ENCODE measurements at regions not wholly inside any gene's neighbourhood (a gene's known extent, or its start where the extent isn't known, plus 50 kb on each side); places are given as distances from the start of the nearest gene placed in this dataset.

DNA sequence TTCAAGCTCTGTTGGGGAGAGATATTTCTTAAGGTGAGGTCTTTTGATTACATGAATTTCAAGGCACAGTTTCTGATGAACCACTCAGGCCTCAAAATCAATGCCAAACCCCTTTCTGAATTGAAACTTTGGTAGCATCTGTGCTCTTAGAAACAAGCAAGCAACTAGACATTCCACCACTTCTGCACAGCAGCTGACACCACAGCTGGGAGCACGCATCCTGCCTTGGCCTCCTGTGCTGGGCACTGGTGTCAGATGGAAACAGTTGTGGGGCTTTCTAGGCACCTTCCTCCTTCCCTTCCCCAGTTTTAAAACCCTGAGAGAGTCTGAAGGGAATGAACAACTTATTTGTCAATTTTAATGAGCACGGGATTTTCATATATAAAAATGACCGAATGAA lies 360.2 kb downstream of the ADGRL2 start:
- H3K27me3 ChIP-seq = no peaks in the 10 kb centered on the region
- H3K9me3 ChIP-seq = no peaks in the 10 kb centered on the region
- ATAC-seq = no peak
- TF ChIP-seq, protein P1, sequence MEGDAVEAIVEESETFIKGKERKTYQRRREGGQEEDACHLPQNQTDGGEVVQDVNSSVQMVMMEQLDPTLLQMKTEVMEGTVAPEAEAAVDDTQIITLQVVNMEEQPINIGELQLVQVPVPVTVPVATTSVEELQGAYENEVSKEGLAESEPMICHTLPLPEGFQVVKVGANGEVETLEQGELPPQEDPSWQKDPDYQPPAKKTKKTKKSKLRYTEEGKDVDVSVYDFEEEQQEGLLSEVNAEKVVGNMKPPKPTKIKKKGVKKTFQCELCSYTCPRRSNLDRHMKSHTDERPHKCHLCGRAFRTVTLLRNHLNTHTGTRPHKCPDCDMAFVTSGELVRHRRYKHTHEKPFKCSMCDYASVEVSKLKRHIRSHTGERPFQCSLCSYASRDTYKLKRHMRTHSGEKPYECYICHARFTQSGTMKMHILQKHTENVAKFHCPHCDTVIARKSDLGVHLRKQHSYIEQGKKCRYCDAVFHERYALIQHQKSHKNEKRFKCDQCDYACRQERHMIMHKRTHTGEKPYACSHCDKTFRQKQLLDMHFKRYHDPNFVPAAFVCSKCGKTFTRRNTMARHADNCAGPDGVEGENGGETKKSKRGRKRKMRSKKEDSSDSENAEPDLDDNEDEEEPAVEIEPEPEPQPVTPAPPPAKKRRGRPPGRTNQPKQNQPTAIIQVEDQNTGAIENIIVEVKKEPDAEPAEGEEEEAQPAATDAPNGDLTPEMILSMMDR (IDR thresholded peaks at IDR 0.05) = no peak
- TF ChIP-seq POLR2A (IDR thresholded peaks at IDR 0.05) = no peak
- TF ChIP-seq EP300 (IDR thresholded peaks at IDR 0.05) = no peak
- TF ChIP-seq POLR2AphosphoS5 (IDR thresholded peaks at IDR 0.05) = no peak
- H3K4me1 ChIP-seq = peaks cover 0 to 26% (median 11%) of the 10 kb centered on the region in 3 donors
- no peak overlapping the region for H3K27ac ChIP-seq
- no peaks in the 10 kb centered on the region for H3K36me3 ChIP-seq
- WGBS, 2 donors (ENCODE audit: low coverage in 1 of 2) = 76 to 83% methylated on average over 2 to 3 of the region's 3 CpGs
- no peak overlapping the region for H3K4me3 ChIP-seq

DNA sequence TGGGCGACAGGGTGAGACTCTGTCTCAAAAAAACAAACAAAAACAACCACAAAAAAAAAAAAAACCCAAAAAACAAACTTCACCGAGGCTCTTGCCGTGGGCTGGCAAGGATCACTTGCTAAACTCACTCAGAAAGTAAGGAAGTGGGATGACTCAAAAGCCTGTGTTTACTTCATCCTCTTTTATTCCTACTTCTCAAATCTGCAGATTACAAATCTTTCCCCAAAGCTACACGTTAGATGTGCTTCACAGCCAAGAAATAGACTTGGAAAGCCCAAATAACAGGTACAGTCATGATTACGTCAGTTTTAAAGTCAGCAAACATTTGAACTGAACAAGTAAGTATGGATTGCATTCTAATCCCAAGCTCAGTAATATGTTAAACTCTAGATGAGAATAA lies 359.3 kb downstream of the ADGRL2 start:
- Histone ChIP-seq H3K36me3 (no peaks in the 10 kb centered on the region), H3K27me3 (no peaks in the 10 kb centered on the region), H3K27ac (no peak overlapping the region), H3K4me1 (peaks cover 0 to 26% (median 11%) of the 10 kb centered on the region in 3 donors), H3K4me3 (no peak overlapping the region), H3K9me3 (no peaks in the 10 kb centered on the region)
- ATAC-seq = no peak
- no peak for TF ChIP-seq POLR2A (IDR thresholded peaks at IDR 0.05)
- TF ChIP-seq POLR2AphosphoS5 (IDR thresholded peaks at IDR 0.05) = peak; percentile 23
- no peak for TF ChIP-seq EP300 (IDR thresholded peaks at IDR 0.05)
- 46 to 59% methylated on average over 4 to 5 of the region's 5 CpGs for WGBS, 2 donors (ENCODE audit: low coverage in 1 of 2)

DNA sequence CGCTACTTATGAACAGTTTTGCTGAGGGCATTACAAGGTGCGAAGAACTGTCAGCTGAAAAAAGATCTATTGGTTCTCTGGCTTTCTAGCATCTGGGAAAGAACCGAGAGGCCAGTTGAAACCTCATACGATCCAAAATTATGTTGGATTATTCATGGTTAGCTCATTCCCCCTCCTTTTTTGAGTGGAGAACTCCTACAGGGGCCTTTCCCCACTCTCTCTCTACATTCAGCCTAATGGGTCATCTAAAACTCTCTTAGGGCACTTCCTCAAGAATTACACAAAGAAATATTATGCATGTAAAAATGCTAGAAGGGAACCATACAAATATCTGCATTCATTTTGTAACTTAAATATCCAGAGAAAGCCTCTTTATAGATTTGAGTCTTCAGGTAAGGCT lies 358.2 kb downstream of the ADGRL2 start:
- 87 to 100% methylated on average over 4 of the region's 4 CpGs for WGBS, 2 donors (ENCODE audit: low coverage in 1 of 2)

DNA sequence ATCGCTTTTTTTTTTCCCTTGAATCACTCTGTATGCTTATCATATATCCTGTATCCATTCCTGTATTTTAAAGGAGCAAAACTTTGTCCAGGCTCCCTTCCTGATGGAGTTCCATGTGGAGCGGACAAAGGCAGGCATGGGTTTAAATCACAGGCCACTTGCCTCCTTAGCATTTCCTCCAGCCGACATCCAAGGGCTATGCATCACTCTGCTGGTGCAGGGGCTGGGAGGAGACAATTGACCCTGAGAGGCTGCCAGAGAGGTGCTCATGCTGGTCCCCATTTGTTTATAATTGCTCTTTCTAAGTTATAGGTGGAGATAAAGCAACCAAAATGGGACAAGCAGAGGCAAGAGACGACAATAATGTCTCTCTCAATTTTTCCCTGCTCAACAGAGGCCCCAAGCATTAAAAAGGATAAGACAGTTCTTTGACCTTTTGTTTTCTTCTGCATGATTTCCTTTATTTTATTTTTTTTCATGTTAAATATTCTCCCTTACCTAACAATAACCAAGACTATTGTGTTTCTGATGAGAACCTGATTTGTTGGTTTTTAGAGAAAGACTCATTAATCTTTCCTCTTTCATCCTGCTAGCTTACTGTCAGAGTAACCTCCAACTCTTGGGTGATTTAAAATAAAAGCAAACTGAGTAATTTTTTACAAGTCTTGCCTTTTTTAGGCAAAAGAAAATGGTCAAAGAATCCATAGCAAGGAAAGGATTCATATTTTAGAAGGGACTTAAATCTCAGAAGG lies 353.7 kb downstream of the ADGRL2 start:
- Histone ChIP-seq H3K4me3 (no peak overlapping the region), H3K27ac (no peak overlapping the region), H3K4me1 (peaks cover 0 to 12% (median 3%) of the 10 kb centered on the region in 3 donors), H3K36me3 (no peaks in the 10 kb centered on the region), H3K27me3 (no peaks in the 10 kb centered on the region), H3K9me3 (no peaks in the 10 kb centered on the region)
- no peak for ATAC-seq
- WGBS, 2 donors (ENCODE audit: low coverage in 1 of 2) = 50 to 97% methylated on average over 2 to 4 of the region's 4 CpGs
- no peak for TF ChIP-seq POLR2AphosphoS5 (IDR thresholded peaks at IDR 0.05)
- TF ChIP-seq, protein P1 (IDR thresholded peaks at IDR 0.05) = no peak
- TF ChIP-seq EP300 (IDR thresholded peaks at IDR 0.05) = no peak
- no peak for TF ChIP-seq POLR2A (IDR thresholded peaks at IDR 0.05)

More for the DNA sequence above, 358.2 kb downstream of the ADGRL2 start:
- Histone ChIP-seq H3K4me3 (no peak overlapping the region), H3K27ac (no peak overlapping the region), H3K4me1 (peaks cover 0 to 26% (median 11%) of the 10 kb centered on the region in 3 donors), H3K9me3 (no peaks in the 10 kb centered on the region), H3K27me3 (no peaks in the 10 kb centered on the region), H3K36me3 (no peaks in the 10 kb centered on the region)
- TF ChIP-seq, protein P1 (IDR thresholded peaks at IDR 0.05) = no peak
- TF ChIP-seq POLR2AphosphoS5 (IDR thresholded peaks at IDR 0.05) = no peak
- no peak for TF ChIP-seq POLR2A (IDR thresholded peaks at IDR 0.05)
- TF ChIP-seq EP300 (IDR thresholded peaks at IDR 0.05) = no peak
- no peak for ATAC-seq

DNA sequence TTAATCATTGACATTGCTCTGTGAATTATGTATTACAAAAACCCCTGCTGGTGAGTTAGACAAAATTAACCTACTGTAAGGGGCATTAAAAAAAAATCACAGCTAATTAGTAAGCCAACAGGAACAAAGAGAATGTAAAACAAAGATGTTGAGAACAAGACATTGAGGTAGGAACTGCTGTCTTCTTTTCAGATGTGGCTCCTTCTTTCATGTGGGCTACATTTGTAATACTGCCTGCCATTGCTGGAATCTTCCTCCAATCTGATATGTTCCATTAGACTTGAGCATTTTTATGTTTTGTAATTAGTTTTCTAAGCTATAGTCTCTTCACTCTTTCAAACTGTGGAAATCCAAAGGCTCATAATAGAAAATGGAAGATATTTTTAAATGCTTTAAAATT lies 353.0 kb downstream of the ADGRL2 start:
- Histone ChIP-seq H3K27me3 (no peaks in the 10 kb centered on the region), H3K4me1 (peaks cover 0 to 12% (median 3%) of the 10 kb centered on the region in 3 donors), H3K4me3 (no peak overlapping the region), H3K9me3 (no peaks in the 10 kb centered on the region), H3K27ac (no peak overlapping the region), H3K36me3 (no peaks in the 10 kb centered on the region)
- TF ChIP-seq POLR2A (IDR thresholded peaks at IDR 0.05) = no peak
- TF ChIP-seq, protein P1 (IDR thresholded peaks at IDR 0.05) = no peak
- TF ChIP-seq EP300 (IDR thresholded peaks at IDR 0.05) = no peak
- TF ChIP-seq POLR2AphosphoS5 (IDR thresholded peaks at IDR 0.05) = no peak
- no peak for ATAC-seq
